HUES64 (cell line): ENCODE measurements at regions not wholly inside any gene's neighbourhood (a gene's known extent, or its start where the extent isn't known, plus 50 kb on each side); places are given as distances from the start of the nearest gene placed in this dataset.

Experiments used
- H3K27ac ChIP-seq: 2 replicates; pipeline ENCODE4 v1.7.0; 2013; ENCODE audit warnings: low read depth, low read length, inconsistent platforms
- H3K27me3 ChIP-seq: 2 replicates; pipeline ENCODE4 v1.6.1; 2013; ENCODE audit warnings: mild to moderate bottlenecking, low read length; ENCODE audit not compliant: insufficient read depth
- H3K36me3 ChIP-seq: 2 replicates; pipeline ENCODE4 v1.6.1; 2013; ENCODE audit warnings: mild to moderate bottlenecking, low read length; ENCODE audit not compliant: insufficient read depth
- H3K4me1 ChIP-seq: 2 replicates; pipeline ENCODE4 v1.6.1; 2013; ENCODE audit warnings: mild to moderate bottlenecking, low read length, moderate library complexity; ENCODE audit not compliant: insufficient read depth
- H3K4me3 ChIP-seq: 2 replicates; pipeline ENCODE4 v1.5.1; 2013; ENCODE audit warnings: mild to moderate bottlenecking, low read length, moderate library complexity
- H3K9ac ChIP-seq: 2 replicates; pipeline ENCODE4 v1.6.1; 2013; ENCODE audit warnings: mild to moderate bottlenecking, low read depth, low read length
- H3K9me3 ChIP-seq: 2 replicates; pipeline ENCODE4 v1.6.1; 2013; ENCODE audit warnings: low read depth, low read length; ENCODE audit not compliant: insufficient read depth
- WGBS: fragments of 150-250, 120-280 bp; methylation state at CpG from one replicate; pipeline ENCODE4 v1.1.7; 2013; ENCODE audit warnings: missing lambda C conversion rate; 5-methylcytosine and 5-hydroxymethylcytosine counted together

- Histone ChIP-seq H3K4me3 (no peak overlapping the region), H3K9me3 (no peaks in the 10 kb centered on the region), H3K9ac (no peak overlapping the region), H3K27me3 (no peaks in the 10 kb centered on the region), H3K27ac (no peak overlapping the region), H3K4me1 (peaks cover 3% of the 10 kb centered on the region; the same call in 1 of the 2 replicates), H3K36me3 (no peaks in the 10 kb centered on the region)
- WGBS = 100% methylated on average over 1 of the region's 3 CpGs
Observed at GRCh38 chr1:106677181-106677580, 379.3 kb upstream of the PRMT6 start.

- Histone ChIP-seq H3K27ac (no peak overlapping the region), H3K4me3 (no peak overlapping the region), H3K27me3 (no peaks in the 10 kb centered on the region), H3K36me3 (no peaks in the 10 kb centered on the region), H3K9ac (no peak overlapping the region), H3K9me3 (no peaks in the 10 kb centered on the region), H3K4me1 (peaks cover 4% of the 10 kb centered on the region; the same call in 1 of the 2 replicates)
- no CpG with 5 or more reads among the region's 3 CpGs for WGBS
Observed at GRCh38 chr1:106677721-106678120, 378.8 kb upstream of the PRMT6 start.

GRCh38 chr1:106678279-106679050, 378.0 kb upstream of the PRMT6 start:
- WGBS = 95% methylated on average over 2 of the region's 3 CpGs
- H3K27me3 ChIP-seq = no peaks in the 10 kb centered on the region
- H3K36me3 ChIP-seq = no peaks in the 10 kb centered on the region
- H3K4me3 ChIP-seq = no peak overlapping the region
- H3K9ac ChIP-seq = no peak overlapping the region
- H3K4me1 ChIP-seq = peaks cover 4% of the 10 kb centered on the region; the same call in 1 of the 2 replicates
- H3K27ac ChIP-seq = no peak overlapping the region
- no peaks in the 10 kb centered on the region for H3K9me3 ChIP-seq

GRCh38 chr1:106680216-106680615, 376.3 kb upstream of the PRMT6 start:
- H3K27me3 ChIP-seq = no peaks in the 10 kb centered on the region
- H3K4me1 ChIP-seq = peaks cover 4% of the 10 kb centered on the region; the same call in 1 of the 2 replicates
- no peak overlapping the region for H3K4me3 ChIP-seq
- no peaks in the 10 kb centered on the region for H3K9me3 ChIP-seq
- H3K9ac ChIP-seq = no peak overlapping the region
- no peaks in the 10 kb centered on the region for H3K36me3 ChIP-seq
- no peak overlapping the region for H3K27ac ChIP-seq
- 100% methylated on average over 1 of the region's 1 CpG for WGBS

- H3K9me3 ChIP-seq = no peaks in the 10 kb centered on the region
- H3K27me3 ChIP-seq = no peaks in the 10 kb centered on the region
- H3K27ac ChIP-seq = no peak overlapping the region
- no peak overlapping the region for H3K4me3 ChIP-seq
- H3K4me1 ChIP-seq = peaks cover 4% of the 10 kb centered on the region; the same call in 1 of the 2 replicates
- 96% methylated on average over 3 of the region's 4 CpGs for WGBS
- no peaks in the 10 kb centered on the region for H3K36me3 ChIP-seq
- no peak overlapping the region for H3K9ac ChIP-seq
Observed at GRCh38 chr1:106680776-106681344, 375.6 kb upstream of the PRMT6 start.

GRCh38 chr1:106681939-106682522, 374.4 kb upstream of the PRMT6 start:
- no peaks in the 10 kb centered on the region for H3K9me3 ChIP-seq
- H3K27ac ChIP-seq = no peak overlapping the region

GRCh38 chr1:106688446-106688845, 368.0 kb upstream of the PRMT6 start:
- Histone ChIP-seq H3K27me3 (no peaks in the 10 kb centered on the region), H3K9me3 (no peaks in the 10 kb centered on the region), H3K4me3 (no peak overlapping the region), H3K4me1 (no peaks in the 10 kb centered on the region), H3K27ac (no peak overlapping the region), H3K9ac (no peak overlapping the region), H3K36me3 (no peaks in the 10 kb centered on the region)
- WGBS = 96% methylated on average over 2 of the region's 3 CpGs

More at GRCh38 chr1:106681939-106682522, 374.4 kb upstream of the PRMT6 start:
- 84% methylated on average over 2 of the region's 3 CpGs for WGBS
- Histone ChIP-seq H3K36me3 (no peaks in the 10 kb centered on the region), H3K9ac (no peak overlapping the region), H3K4me1 (peaks cover 4% of the 10 kb centered on the region; the same call in 1 of the 2 replicates), H3K27me3 (no peaks in the 10 kb centered on the region), H3K4me3 (no peak overlapping the region)

- Histone ChIP-seq H3K27ac (no peak overlapping the region), H3K4me3 (no peak overlapping the region), H3K27me3 (no peaks in the 10 kb centered on the region), H3K4me1 (no peaks in the 10 kb centered on the region), H3K9ac (no peak overlapping the region), H3K9me3 (no peaks in the 10 kb centered on the region), H3K36me3 (no peaks in the 10 kb centered on the region)
Observed at GRCh38 chr1:106698660-106699059, 357.8 kb upstream of the PRMT6 start.

GRCh38 chr1:106699433-106699832, 357.0 kb upstream of the PRMT6 start:
- Histone ChIP-seq H3K9ac (no peak overlapping the region), H3K9me3 (no peaks in the 10 kb centered on the region), H3K27ac (no peak overlapping the region), H3K4me3 (no peak overlapping the region), H3K36me3 (no peaks in the 10 kb centered on the region), H3K27me3 (no peaks in the 10 kb centered on the region), H3K4me1 (no peaks in the 10 kb centered on the region)

GRCh38 chr1:106700211-106700610, 356.3 kb upstream of the PRMT6 start:
- H3K4me3 ChIP-seq = no peak overlapping the region
- no peaks in the 10 kb centered on the region for H3K9me3 ChIP-seq
- H3K4me1 ChIP-seq = no peaks in the 10 kb centered on the region
- no peak overlapping the region for H3K9ac ChIP-seq
- no peak overlapping the region for H3K27ac ChIP-seq
- H3K27me3 ChIP-seq = no peaks in the 10 kb centered on the region
- no peaks in the 10 kb centered on the region for H3K36me3 ChIP-seq

- Histone ChIP-seq H3K4me1 (peaks cover 8% of the 10 kb centered on the region), H3K4me3 (no peak overlapping the region), H3K9me3 (no peaks in the 10 kb centered on the region), H3K36me3 (no peaks in the 10 kb centered on the region), H3K27ac (no peak overlapping the region), H3K27me3 (no peaks in the 10 kb centered on the region), H3K9ac (no peak overlapping the region)
Observed at GRCh38 chr1:106705971-106706370, 350.5 kb upstream of the PRMT6 start.
